Lung microvascular endothelial cell (primary cell): ENCODE measurements at regions not wholly inside any gene's neighbourhood (a gene's known extent, or its start where the extent isn't known, plus 50 kb on each side); places are given as distances from the start of the nearest gene placed in this dataset.
"Not testable (repeated sequence)": the region's sequence is repeated elsewhere in the genome, so short reads cannot be mapped to it uniquely, and the experiment has no call there.

Experiments
- DNase-seq, 2 donors: peaks; one replicate each; pipeline versions ENCODE4 v3.0.0 to v3.0.0-alpha.2; 2010; ENCODE audit warnings: low read depth in 2 of 2

- DNase-seq: not testable (repeated sequence)
Measured at GRCh38 chr14:105708251-105709134, 182.1 kb downstream of the TMEM121 start.

- DNase-seq: no peak
Measured at GRCh38 chr14:105709281-105710118, 183.1 kb downstream of the TMEM121 start.

- DNase-seq: no peak
Measured at GRCh38 chr14:105710119-105711043, 184.0 kb downstream of the TMEM121 start.

GRCh38 chr14:105711044-105711620 is 184.7 kb downstream of the TMEM121 start:
- no peak for DNase-seq

- DNase-seq: no peak
Measured at GRCh38 chr14:105711841-105712460, 185.6 kb downstream of the TMEM121 start.

GRCh38 chr14:105712670-105713069 is 186.3 kb downstream of the TMEM121 start:
- DNase-seq: not testable (repeated sequence)

GRCh38 chr14:105713160-105713559 is 186.8 kb downstream of the TMEM121 start:
- DNase-seq: not testable (repeated sequence)

- not testable (repeated sequence) for DNase-seq
Measured at GRCh38 chr14:105713836-105714235, 187.5 kb downstream of the TMEM121 start.

- not testable (repeated sequence) for DNase-seq
Measured at GRCh38 chr14:105718787-105719186, 192.4 kb downstream of the TMEM121 start.

- DNase-seq: not testable (repeated sequence)
Measured at GRCh38 chr14:105720106-105720505, 193.7 kb downstream of the TMEM121 start.

- not testable (repeated sequence) for DNase-seq
Measured at GRCh38 chr14:105720852-105721601, 194.6 kb downstream of the TMEM121 start.

GRCh38 chr14:105721602-105721970 is 195.2 kb downstream of the TMEM121 start:
- DNase-seq: not testable (repeated sequence)

- not testable (repeated sequence) for DNase-seq
Measured at GRCh38 chr14:105721996-105722709, 195.8 kb downstream of the TMEM121 start.

GRCh38 chr14:105723271-105723670 is 196.9 kb downstream of the TMEM121 start:
- DNase-seq: not testable (repeated sequence)

- DNase-seq: not testable (repeated sequence)
Measured at GRCh38 chr14:105723776-105724175, 197.4 kb downstream of the TMEM121 start.

GRCh38 chr14:105729825-105730368 is 203.5 kb downstream of the TMEM121 start:
- not testable (repeated sequence) for DNase-seq

- not testable (repeated sequence) for DNase-seq
Measured at GRCh38 chr14:105730731-105731130, 204.3 kb downstream of the TMEM121 start.

- not testable (repeated sequence) for DNase-seq
Measured at GRCh38 chr14:105731221-105731985, 205.0 kb downstream of the TMEM121 start.
